ENCODE measurements at regions not wholly inside any gene's neighbourhood (a gene's known extent, or its start where the extent isn't known, plus 50 kb on each side); places are given as distances from the start of the nearest gene placed in this dataset.

- ChIA-PET CTCF (no interaction called here), RAD21 (ENCODE audit: low non-redundant PET in 1 of 2, low total read pairs in 2 of 2, uncharacterized antibody in 2 of 2, unreplicated experiment in 2 of 2) (no interaction called here), POLR2A (no interaction called here)
- no peaks in the 10 kb centered on the region for H3K79me2 ChIP-seq (ENCODE audit: insufficient read depth, low read length)
- no peak for ATAC-seq
- H3K4me2 ChIP-seq (ENCODE audit: low read length): no peak overlapping the region
- peaks cover 0 to 4% of the 10 kb centered on the region in 2 experiments; a peak in 1 of 4 replicates for H3K9me3 ChIP-seq (ENCODE audit: control insufficient read depth in 1 of 2, insufficient read depth in 1 of 2, low read depth in 1 of 2, low read length in 2 of 2)
- H2AFZ ChIP-seq (ENCODE audit: low read depth, low read length, poor library complexity, severe bottlenecking): no peak overlapping the region
- no peaks in the 10 kb centered on the region for H3K4me1 ChIP-seq (ENCODE audit: control insufficient read depth in 1 of 2, insufficient read depth in 2 of 2, low read length in 2 of 2)
- intact Hi-C loops (cut with micrococcal nuclease): no loop called here
- no TSS peak for BruUV-seq (replicated peaks)
- H3K9ac ChIP-seq (ENCODE audit: low read length): no peak overlapping the region
- no peak overlapping the region for H3K4me3 ChIP-seq (replicated peaks in 1 of 2; ENCODE audit: low read depth in 1 of 2, low read length in 2 of 2)
- H4K20me1 ChIP-seq (ENCODE audit: insufficient read depth): no peaks in the 10 kb centered on the region
- no peak for DNase-seq (ENCODE audit: low read depth, low spot score)
- H3K9me2 ChIP-seq (ENCODE audit: insufficient read depth): no peaks in the 10 kb centered on the region
- peaks cover 24% of the 10 kb centered on the region for H3K27me3 ChIP-seq (ENCODE audit: insufficient read depth, low read length)
- H3K27ac ChIP-seq (ENCODE audit: low read depth, low read length): no peak overlapping the region
- H3K36me3 ChIP-seq (ENCODE audit: control insufficient read depth in 1 of 2, insufficient read depth in 2 of 2, low read length in 2 of 2): no peaks in the 10 kb centered on the region
- TF ChIP-seq ELF1 (IDR thresholded peaks at IDR 0.05; ENCODE audit: borderline replicate concordance, low read depth) (no peak), CBX3 (IDR thresholded peaks at IDR 0.05; ENCODE audit: low read depth) (no peak), POLR2A (IDR thresholded peaks at IDR 0.05; ENCODE audit: borderline replicate concordance, extremely low read depth, insufficient read depth, insufficient read length) (no peak), FOSL1 (IDR thresholded peaks at IDR 0.05; ENCODE audit: low read depth) (no peak), TCF7L2 (IDR thresholded peaks at IDR 0.05; ENCODE audit: borderline replicate concordance, extremely low read depth, insufficient read depth, insufficient read length) (no peak), REST (IDR thresholded peaks at IDR 0.05; ENCODE audit: low read depth) (no peak), ATF3 (IDR thresholded peaks at IDR 0.05) (no peak), EZH2 (IDR thresholded peaks at IDR 0.05) (no peak), MAX (IDR thresholded peaks at IDR 0.05) (no peak), EGR1 (IDR thresholded peaks at IDR 0.05; ENCODE audit: low read depth) (no peak), CEBPB (IDR thresholded peaks at IDR 0.05; ENCODE audit: low read depth) (no peak), JUND (IDR thresholded peaks at IDR 0.05) (no peak), YY1 (IDR thresholded peaks at IDR 0.05; ENCODE audit: extremely low read depth, insufficient replicate concordance, low read depth, low read length) (no peak), ZBTB33 (IDR thresholded peaks at IDR 0.05; ENCODE audit: extremely low read depth, insufficient replicate concordance, low read length) (no peak), CTCF (IDR thresholded peaks at IDR 0.05 in 2 of 3, conservative IDR thresholded peaks at IDR 0.05 in 1 of 3; ENCODE audit: borderline replicate concordance in 1 of 3, insufficient read depth in 1 of 3, low read depth in 2 of 3, low read length in 2 of 3) (no peak), SIN3A (IDR thresholded peaks at IDR 0.05; ENCODE audit: low read depth) (no peak), SRF (IDR thresholded peaks at IDR 0.05; ENCODE audit: low read depth) (no peak), POLR2AphosphoS5 (IDR thresholded peaks at IDR 0.05; ENCODE audit: low read depth, low read length) (no peak), EZH2phosphoT487 (IDR thresholded peaks at IDR 0.05; ENCODE audit: borderline replicate concordance) (no peak), ZFX (IDR thresholded peaks at IDR 0.05) (no peak)
Observed at GRCh38 chr11:113591117-113591516, 115.0 kb downstream of the TMPRSS5 start.

Measured in HCT116 (cell line).